ENCODE measurements at regions not wholly inside any gene's neighbourhood (a gene's known extent, or its start where the extent isn't known, plus 50 kb on each side); places are given as distances from the start of the nearest gene placed in this dataset.

GRCh38 chr10:107473225-107473624 lies 308.7 kb upstream of the SORCS1 start:
- no peak for DNase-seq

GRCh38 chr10:107471911-107472310 lies 307.4 kb upstream of the SORCS1 start:
- DNase-seq = no peak

GRCh38 chr10:107453561-107453960 lies 289.1 kb upstream of the SORCS1 start:
- DNase-seq = no peak

GRCh38 chr10:107451047-107451446 lies 286.5 kb upstream of the SORCS1 start:
- no peak for DNase-seq

GRCh38 chr10:107450056-107450455 lies 285.6 kb upstream of the SORCS1 start:
- no peak for DNase-seq

- no peak for DNase-seq
Observed at GRCh38 chr10:107444443-107444842, 279.9 kb upstream of the SORCS1 start.

- DNase-seq = no peak
Observed at GRCh38 chr10:107443813-107444212, 279.3 kb upstream of the SORCS1 start.

GRCh38 chr10:107443326-107443725 lies 278.8 kb upstream of the SORCS1 start:
- DNase-seq = no peak

- DNase-seq = no peak
Observed at GRCh38 chr10:107442035-107442505, 277.6 kb upstream of the SORCS1 start.

- no peak for DNase-seq
Observed at GRCh38 chr10:107440741-107441140, 276.2 kb upstream of the SORCS1 start.

GRCh38 chr10:107437921-107438320 lies 273.4 kb upstream of the SORCS1 start:
- DNase-seq = no peak

- DNase-seq = no peak
Observed at GRCh38 chr10:107436568-107436967, 272.1 kb upstream of the SORCS1 start.

- no peak for DNase-seq
Observed at GRCh38 chr10:107434854-107435253, 270.3 kb upstream of the SORCS1 start.

- no peak for DNase-seq
Observed at GRCh38 chr10:107434201-107434600, 269.7 kb upstream of the SORCS1 start.

- no peak for DNase-seq
Observed at GRCh38 chr10:107433605-107434004, 269.1 kb upstream of the SORCS1 start.

GRCh38 chr10:107430446-107430845 lies 265.9 kb upstream of the SORCS1 start:
- no peak for DNase-seq

GRCh38 chr10:107427016-107427415 lies 262.5 kb upstream of the SORCS1 start:
- no peak for DNase-seq

GRCh38 chr10:107425931-107426553 lies 261.5 kb upstream of the SORCS1 start:
- no peak for DNase-seq

- DNase-seq = no peak
Observed at GRCh38 chr10:107424628-107425027, 260.1 kb upstream of the SORCS1 start.

GRCh38 chr10:107423903-107424302 lies 259.4 kb upstream of the SORCS1 start:
- DNase-seq = no peak

- DNase-seq = no peak
Observed at GRCh38 chr10:107422681-107423080, 258.2 kb upstream of the SORCS1 start.

- DNase-seq = no peak
Observed at GRCh38 chr10:107420196-107420595, 255.7 kb upstream of the SORCS1 start.

GRCh38 chr10:107418085-107418806 lies 253.7 kb upstream of the SORCS1 start:
- DNase-seq = no peak

- no peak for DNase-seq
Observed at GRCh38 chr10:107417446-107417845, 252.9 kb upstream of the SORCS1 start.

GRCh38 chr10:107415446-107415845 lies 250.9 kb upstream of the SORCS1 start:
- no peak for DNase-seq

Measured in NCI-H1417 (cell line).